ENCODE measurements at regions not wholly inside any gene's neighbourhood (a gene's known extent, or its start where the extent isn't known, plus 50 kb on each side); places are given as distances from the start of the nearest gene placed in this dataset.

GRCh38 chr4:153969542-153969941 lies 180.7 kb upstream of the SFRP2 start:
- ChIA-PET CTCF (no interaction called here), POLR2A (ENCODE audit: low non-redundant PET) (no interaction called here)
- Histone ChIP-seq H3K27ac (ENCODE audit: low read depth, low read length, poor library complexity, severe bottlenecking) (no peak overlapping the region), H3K36me3 (ENCODE audit: insufficient read depth, low read length, poor library complexity, severe bottlenecking) (no peaks in the 10 kb centered on the region), H3K27me3 (replicated peaks; ENCODE audit: insufficient read depth, low read depth, low read length, poor library complexity) (no peaks in the 10 kb centered on the region), H3K4me1 (ENCODE audit: insufficient read depth, low read length, poor library complexity, severe bottlenecking) (no peaks in the 10 kb centered on the region), H3K4me3 (ENCODE audit: low read depth, low read length, poor library complexity, severe bottlenecking) (no peak overlapping the region), H3K9me3 (ENCODE audit: low read depth, low read length, poor library complexity, severe bottlenecking) (no peaks in the 10 kb centered on the region)
- no peak for DNase-seq (ENCODE audit: low spot score)
- no TSS peak for BruUV-seq (replicated peaks)
- TF ChIP-seq EZH2 (IDR thresholded peaks at IDR 0.05; ENCODE audit: borderline replicate concordance, low read depth, low read length, poor library complexity, severe bottlenecking) = no peak
- no peak for TF ChIP-seq CTCF (conservative IDR thresholded peaks at IDR 0.05; ENCODE audit: low read depth, low read length)
- intact Hi-C loops (cut with micrococcal nuclease; ENCODE audit: unreplicated experiment) = no loop called here

GRCh38 chr4:153966641-153967040 lies 177.8 kb upstream of the SFRP2 start:
- Histone ChIP-seq H3K9me3 (ENCODE audit: low read depth, low read length, poor library complexity, severe bottlenecking) (no peaks in the 10 kb centered on the region), H3K36me3 (ENCODE audit: insufficient read depth, low read length, poor library complexity, severe bottlenecking) (no peaks in the 10 kb centered on the region), H3K4me3 (ENCODE audit: low read depth, low read length, poor library complexity, severe bottlenecking) (no peak overlapping the region), H3K27ac (ENCODE audit: low read depth, low read length, poor library complexity, severe bottlenecking) (no peak overlapping the region), H3K27me3 (replicated peaks; ENCODE audit: insufficient read depth, low read depth, low read length, poor library complexity) (no peaks in the 10 kb centered on the region), H3K4me1 (ENCODE audit: insufficient read depth, low read length, poor library complexity, severe bottlenecking) (no peaks in the 10 kb centered on the region)
- intact Hi-C loops (cut with micrococcal nuclease; ENCODE audit: unreplicated experiment) = no loop called here
- no peak for DNase-seq (ENCODE audit: low spot score)
- CTCF ChIA-PET = no interaction called here
- no TSS peak for BruUV-seq (replicated peaks)
- POLR2A ChIA-PET (ENCODE audit: low non-redundant PET) = no interaction called here
- no peak for TF ChIP-seq CTCF (conservative IDR thresholded peaks at IDR 0.05; ENCODE audit: low read depth, low read length)
- TF ChIP-seq EZH2 (IDR thresholded peaks at IDR 0.05; ENCODE audit: borderline replicate concordance, low read depth, low read length, poor library complexity, severe bottlenecking) = no peak

GRCh38 chr4:153963216-153963615 lies 174.3 kb upstream of the SFRP2 start:
- Histone ChIP-seq H3K27me3 (replicated peaks; ENCODE audit: insufficient read depth, low read depth, low read length, poor library complexity) (no peaks in the 10 kb centered on the region), H3K4me3 (ENCODE audit: low read depth, low read length, poor library complexity, severe bottlenecking) (no peak overlapping the region), H3K9me3 (ENCODE audit: low read depth, low read length, poor library complexity, severe bottlenecking) (no peaks in the 10 kb centered on the region), H3K27ac (ENCODE audit: low read depth, low read length, poor library complexity, severe bottlenecking) (no peak overlapping the region), H3K4me1 (ENCODE audit: insufficient read depth, low read length, poor library complexity, severe bottlenecking) (no peaks in the 10 kb centered on the region), H3K36me3 (ENCODE audit: insufficient read depth, low read length, poor library complexity, severe bottlenecking) (no peaks in the 10 kb centered on the region)
- DNase-seq (ENCODE audit: low spot score) = no peak
- POLR2A ChIA-PET (ENCODE audit: low non-redundant PET) = no interaction called here
- no TSS peak for BruUV-seq (replicated peaks)
- intact Hi-C loops (cut with micrococcal nuclease; ENCODE audit: unreplicated experiment) = no loop called here
- CTCF ChIA-PET = interaction anchor here (0.6 kb wide), 1 partner anchor 586 kb away, joined by 3 read pairs; no protein-coding TSS in a partner anchor
- TF ChIP-seq CTCF (conservative IDR thresholded peaks at IDR 0.05; ENCODE audit: low read depth, low read length) (no peak), EZH2 (IDR thresholded peaks at IDR 0.05; ENCODE audit: borderline replicate concordance, low read depth, low read length, poor library complexity, severe bottlenecking) (no peak)
